ENCODE measurements at regions not wholly inside any gene's neighbourhood (a gene's known extent, or its start where the extent isn't known, plus 50 kb on each side); places are given as distances from the start of the nearest gene placed in this dataset.
"Not testable (repeated sequence)": the region's sequence is repeated elsewhere in the genome, so short reads cannot be mapped to it uniquely, and the experiment has no call there.

- not testable (repeated sequence) for H3K36me3 ChIP-seq (ENCODE audit: control insufficient read depth, insufficient read depth, low read length); H3K27me3 ChIP-seq (ENCODE audit: control insufficient read depth, insufficient read depth, low read length); H3K27ac ChIP-seq (ENCODE audit: low read depth, low read length); H3K9ac ChIP-seq (ENCODE audit: low read length); H3K4me1 ChIP-seq (ENCODE audit: control insufficient read depth, insufficient read depth, low read length); H3K4me3 ChIP-seq (ENCODE audit: low read length)
Observed at GRCh38 chr10:117777222-117777621, 234.7 kb downstream of the EMX2 start.

- H3K4me3 ChIP-seq (ENCODE audit: low read length), result no peak overlapping the region
- no peak overlapping the region for H3K27ac ChIP-seq (ENCODE audit: low read depth, low read length)
- H3K9ac ChIP-seq (ENCODE audit: low read length), result no peak overlapping the region
- no peaks in the 10 kb centered on the region for H3K36me3 ChIP-seq (ENCODE audit: control insufficient read depth, insufficient read depth, low read length)
- H3K27me3 ChIP-seq (ENCODE audit: control insufficient read depth, insufficient read depth, low read length), result no peaks in the 10 kb centered on the region
- H3K4me1 ChIP-seq (ENCODE audit: control insufficient read depth, insufficient read depth, low read length), result no peaks in the 10 kb centered on the region
Observed at GRCh38 chr10:117778241-117778640, 235.7 kb downstream of the EMX2 start.

GRCh38 chr10:117780411-117780810, 237.9 kb downstream of the EMX2 start:
- no peaks in the 10 kb centered on the region for H3K27me3 ChIP-seq (ENCODE audit: control insufficient read depth, insufficient read depth, low read length)

GRCh38 chr10:117781216-117781831, 238.8 kb downstream of the EMX2 start:
- no peak overlapping the region for H3K4me3 ChIP-seq (ENCODE audit: low read length)
- H3K27me3 ChIP-seq (ENCODE audit: control insufficient read depth, insufficient read depth, low read length), result no peaks in the 10 kb centered on the region
- H3K9ac ChIP-seq (ENCODE audit: low read length), result no peak overlapping the region
- H3K36me3 ChIP-seq (ENCODE audit: control insufficient read depth, insufficient read depth, low read length), result no peaks in the 10 kb centered on the region
- no peaks in the 10 kb centered on the region for H3K4me1 ChIP-seq (ENCODE audit: control insufficient read depth, insufficient read depth, low read length)
- H3K27ac ChIP-seq (ENCODE audit: low read depth, low read length), result no peak overlapping the region

More at GRCh38 chr10:117780411-117780810, 237.9 kb downstream of the EMX2 start:
- no peak overlapping the region for H3K27ac ChIP-seq (ENCODE audit: low read depth, low read length)
- no peaks in the 10 kb centered on the region for H3K4me1 ChIP-seq (ENCODE audit: control insufficient read depth, insufficient read depth, low read length)
- no peaks in the 10 kb centered on the region for H3K36me3 ChIP-seq (ENCODE audit: control insufficient read depth, insufficient read depth, low read length)
- no peak overlapping the region for H3K9ac ChIP-seq (ENCODE audit: low read length)
- no peak overlapping the region for H3K4me3 ChIP-seq (ENCODE audit: low read length)

- Histone ChIP-seq H3K27me3 (ENCODE audit: control insufficient read depth, insufficient read depth, low read length) (no peaks in the 10 kb centered on the region), H3K9ac (ENCODE audit: low read length) (no peak overlapping the region), H3K4me3 (ENCODE audit: low read length) (no peak overlapping the region), H3K4me1 (ENCODE audit: control insufficient read depth, insufficient read depth, low read length) (no peaks in the 10 kb centered on the region), H3K36me3 (ENCODE audit: control insufficient read depth, insufficient read depth, low read length) (no peaks in the 10 kb centered on the region), H3K27ac (ENCODE audit: low read depth, low read length) (no peak overlapping the region)
Observed at GRCh38 chr10:117782276-117782675, 239.7 kb downstream of the EMX2 start.

- Histone ChIP-seq H3K36me3 (ENCODE audit: control insufficient read depth, insufficient read depth, low read length) (no peaks in the 10 kb centered on the region), H3K27ac (ENCODE audit: low read depth, low read length) (no peak overlapping the region), H3K4me3 (ENCODE audit: low read length) (no peak overlapping the region), H3K27me3 (ENCODE audit: control insufficient read depth, insufficient read depth, low read length) (no peaks in the 10 kb centered on the region), H3K9ac (ENCODE audit: low read length) (no peak overlapping the region), H3K4me1 (ENCODE audit: control insufficient read depth, insufficient read depth, low read length) (no peaks in the 10 kb centered on the region)
Observed at GRCh38 chr10:117783698-117784395, 241.3 kb downstream of the EMX2 start.

GRCh38 chr10:117784776-117785175, 242.2 kb downstream of the EMX2 start:
- H3K36me3 ChIP-seq (ENCODE audit: control insufficient read depth, insufficient read depth, low read length), result no peaks in the 10 kb centered on the region
- H3K27ac ChIP-seq (ENCODE audit: low read depth, low read length), result no peak overlapping the region
- no peaks in the 10 kb centered on the region for H3K27me3 ChIP-seq (ENCODE audit: control insufficient read depth, insufficient read depth, low read length)
- H3K9ac ChIP-seq (ENCODE audit: low read length), result no peak overlapping the region
- no peaks in the 10 kb centered on the region for H3K4me1 ChIP-seq (ENCODE audit: control insufficient read depth, insufficient read depth, low read length)
- no peak overlapping the region for H3K4me3 ChIP-seq (ENCODE audit: low read length)

GRCh38 chr10:117788911-117789310, 246.4 kb downstream of the EMX2 start:
- Histone ChIP-seq H3K27me3 (ENCODE audit: control insufficient read depth, insufficient read depth, low read length) (no peaks in the 10 kb centered on the region), H3K4me1 (ENCODE audit: control insufficient read depth, insufficient read depth, low read length) (no peaks in the 10 kb centered on the region), H3K36me3 (ENCODE audit: control insufficient read depth, insufficient read depth, low read length) (no peaks in the 10 kb centered on the region), H3K4me3 (ENCODE audit: low read length) (no peak overlapping the region), H3K9ac (ENCODE audit: low read length) (no peak overlapping the region), H3K27ac (ENCODE audit: low read depth, low read length) (no peak overlapping the region)

GRCh38 chr10:117790179-117790578, 247.6 kb downstream of the EMX2 start:
- Histone ChIP-seq H3K4me1 (ENCODE audit: control insufficient read depth, insufficient read depth, low read length) (no peaks in the 10 kb centered on the region), H3K27me3 (ENCODE audit: control insufficient read depth, insufficient read depth, low read length) (no peaks in the 10 kb centered on the region), H3K4me3 (ENCODE audit: low read length) (no peak overlapping the region), H3K36me3 (ENCODE audit: control insufficient read depth, insufficient read depth, low read length) (no peaks in the 10 kb centered on the region), H3K27ac (ENCODE audit: low read depth, low read length) (no peak overlapping the region), H3K9ac (ENCODE audit: low read length) (no peak overlapping the region)

GRCh38 chr10:117790621-117791020, 248.1 kb downstream of the EMX2 start:
- Histone ChIP-seq H3K36me3 (ENCODE audit: control insufficient read depth, insufficient read depth, low read length) (no peaks in the 10 kb centered on the region), H3K4me1 (ENCODE audit: control insufficient read depth, insufficient read depth, low read length) (no peaks in the 10 kb centered on the region), H3K4me3 (ENCODE audit: low read length) (no peak overlapping the region), H3K27ac (ENCODE audit: low read depth, low read length) (no peak overlapping the region), H3K9ac (ENCODE audit: low read length) (no peak overlapping the region), H3K27me3 (ENCODE audit: control insufficient read depth, insufficient read depth, low read length) (no peaks in the 10 kb centered on the region)

- Histone ChIP-seq H3K36me3 (ENCODE audit: control insufficient read depth, insufficient read depth, low read length) (no peaks in the 10 kb centered on the region), H3K4me1 (ENCODE audit: control insufficient read depth, insufficient read depth, low read length) (no peaks in the 10 kb centered on the region), H3K9ac (ENCODE audit: low read length) (no peak overlapping the region), H3K27ac (ENCODE audit: low read depth, low read length) (no peak overlapping the region), H3K27me3 (ENCODE audit: control insufficient read depth, insufficient read depth, low read length) (no peaks in the 10 kb centered on the region), H3K4me3 (ENCODE audit: low read length) (no peak overlapping the region)
Observed at GRCh38 chr10:117792214-117792613, 249.7 kb downstream of the EMX2 start.

- H3K4me1 ChIP-seq (ENCODE audit: control insufficient read depth, insufficient read depth, low read length), result no peaks in the 10 kb centered on the region
- H3K4me3 ChIP-seq (ENCODE audit: low read length), result no peak overlapping the region
- H3K27ac ChIP-seq (ENCODE audit: low read depth, low read length), result no peak overlapping the region
- no peaks in the 10 kb centered on the region for H3K36me3 ChIP-seq (ENCODE audit: control insufficient read depth, insufficient read depth, low read length)
- no peaks in the 10 kb centered on the region for H3K27me3 ChIP-seq (ENCODE audit: control insufficient read depth, insufficient read depth, low read length)
- no peak overlapping the region for H3K9ac ChIP-seq (ENCODE audit: low read length)
Observed at GRCh38 chr10:117796130-117796745, 250.5 kb downstream of the RAB11FIP2 start.

- Histone ChIP-seq H3K4me3 (ENCODE audit: low read length) (no peak overlapping the region), H3K9ac (ENCODE audit: low read length) (no peak overlapping the region), H3K27ac (ENCODE audit: low read depth, low read length) (no peak overlapping the region), H3K4me1 (ENCODE audit: control insufficient read depth, insufficient read depth, low read length) (no peaks in the 10 kb centered on the region), H3K27me3 (ENCODE audit: control insufficient read depth, insufficient read depth, low read length) (no peaks in the 10 kb centered on the region), H3K36me3 (ENCODE audit: control insufficient read depth, insufficient read depth, low read length) (no peaks in the 10 kb centered on the region)
Observed at GRCh38 chr10:117797296-117797695, 249.4 kb downstream of the RAB11FIP2 start.
